HepG2 (cell line): ENCODE measurements at regions not wholly inside any gene's neighbourhood (a gene's known extent, or its start where the extent isn't known, plus 50 kb on each side); places are given as distances from the start of the nearest gene placed in this dataset.

ENCODE experiments used
- ATAC-seq: fragments of 200-7000 bp; cut with Tn5 transposase; 3 replicates; pipeline ENCODE4 v1.9.1; 2020; ENCODE audit warnings: mild to moderate bottlenecking, moderate library complexity
- BruUV-seq: library from RNA; stranded (reverse); fragments of 400-500 nt; replicated peaks from 2 replicates; lab custom pipeline; 2021; lab: Mats Ljungman, UMichigan
- CTCF ChIA-PET: fragments of 300-600 bp; formaldehyde crosslinking; extraction: SDS; loops from one replicate; lab custom pipeline; 2021; ENCODE audit warnings: low total read pairs, inconsistent platforms, low intra/inter-chr PET ratio; lab: Yijun Ruan, JAX
- POLR2A ChIA-PET: fragments of 350-600 bp; sonication (Branson Sonifier 250); formaldehyde crosslinking; loops from one replicate; lab custom pipeline; 2020; ENCODE audit warnings: antibody characterized with exemption, inconsistent platforms; lab: Yijun Ruan, JAX
- DNase-seq: peaks from one replicate; pipeline ENCODE4 v3.0.0-alpha.2; 2015; ENCODE audit warnings: low spot score
- FAIRE-seq: peaks from 3 replicates; lab custom pipeline; 2011; peaks lifted over from hg19 to GRCh38; lab: Jason Lieb, UNC
- H2AFZ ChIP-seq: one replicate; pipeline ENCODE4 v1.6.1; 2011; ENCODE audit warnings: low read length, inconsistent platforms
- H3K27ac ChIP-seq: fragments of 300-600 bp; 3 replicates; pipeline ENCODE4 v1.8.0; 2011; ENCODE audit warnings: mixed run types, mild to moderate bottlenecking, mixed read lengths, low read length, inconsistent platforms; ENCODE audit not compliant: insufficient read depth; ENCODE audit errors: extremely low read length
- H3K27me3 ChIP-seq, 2 experiments: fragments of 200-600 bp in 1 of 2; 2 replicates in 1 of 2; 3 replicates in 1 of 2; pipeline versions ENCODE4 v1.6.0 to v1.8.0; 2011; ENCODE audit warnings: low read length in 2 of 2, mild to moderate bottlenecking in 2 of 2, moderate library complexity in 2 of 2, inconsistent platforms in 1 of 2; ENCODE audit not compliant: insufficient read depth in 2 of 2, control insufficient read depth in 1 of 2
- H3K36me3 ChIP-seq, 2 experiments: fragments of 200-600 bp in 1 of 2; replicated peaks in 1 of 2; 2 replicates in 1 of 2; 3 replicates in 1 of 2; pipeline versions ENCODE4 v1.5.1 to v1.8.0; 2011; ENCODE audit warnings: low read length in 2 of 2, inconsistent platforms in 1 of 2; ENCODE audit not compliant: insufficient read depth in 2 of 2, control insufficient read depth in 1 of 2
- H3K4me1 ChIP-seq: 2 replicates; pipeline ENCODE4 v1.5.1; 2012; ENCODE audit warnings: low read length, inconsistent platforms; ENCODE audit not compliant: insufficient read depth
- H3K4me2 ChIP-seq: 2 replicates; pipeline ENCODE4 v1.6.0; 2011; ENCODE audit warnings: low read depth, low read length, inconsistent platforms
- H3K4me3 ChIP-seq, 3 experiments: fragments of 200-600 bp in 1 of 3; sonication (generic), shearing (Covaris generic) in 1 of 3; replicated peaks in 1 of 3; 2 replicates each; pipeline ENCODE4 v1.5.1; 2011 to 2016; ENCODE audit warnings: low read length in 3 of 3, inconsistent platforms in 2 of 3, low read depth in 2 of 3, mild to moderate bottlenecking in 2 of 3, control low read depth in 1 of 3, mixed read lengths in 1 of 3; ENCODE audit not compliant: insufficient read depth in 1 of 3
- H3K79me2 ChIP-seq: one replicate; pipeline ENCODE4 v1.6.1; 2011; ENCODE audit warnings: low read length, inconsistent platforms; ENCODE audit not compliant: insufficient read depth
- H3K9ac ChIP-seq: 2 replicates; pipeline ENCODE4 v1.6.0; 2011; ENCODE audit warnings: mild to moderate bottlenecking, low read depth, low read length, inconsistent platforms; ENCODE audit not compliant: insufficient read depth
- H3K9me3 ChIP-seq: 2 replicates; pipeline ENCODE4 v1.5.1; 2012; ENCODE audit warnings: mild to moderate bottlenecking, low read length
- H4K20me1 ChIP-seq: 2 replicates; pipeline ENCODE4 v1.6.0; 2011; ENCODE audit warnings: inconsistent platforms, mild to moderate bottlenecking, low read length, moderate library complexity; ENCODE audit not compliant: insufficient read depth
- NONO ChIP-seq, 2 experiments: fragments of 450-650 bp in 1 of 2; sonication (generic) in 1 of 2; formaldehyde crosslinking in 1 of 2; IDR thresholded peaks in 1 of 2; conservative IDR thresholded peaks in 1 of 2; 2 replicates each; pipeline versions ENCODE4 v1.6.1 to v1.8.0; 2017 to 2022; ENCODE audit warnings: mild to moderate bottlenecking in 1 of 2, missing genetic modification reagents in 1 of 2, moderate library complexity in 1 of 2
- RARG ChIP-seq: sonication (generic); formaldehyde crosslinking; IDR thresholded peaks from 2 replicates; pipeline ENCODE4 v1.4.0; 2020; ENCODE audit warnings: low read depth, mild to moderate bottlenecking, missing genetic modification reagents
- RFX1 ChIP-seq: fragments of 450-650 bp; IDR thresholded peaks from 2 replicates; pipeline ENCODE4 v1.6.1; 2017
- ZFP36L2 ChIP-seq: sonication (generic); formaldehyde crosslinking; IDR thresholded peaks from 2 replicates; pipeline ENCODE4 v1.4.0; 2020; ENCODE audit warnings: missing genetic modification reagents
- ZNF670 ChIP-seq: sonication (generic); formaldehyde crosslinking; IDR thresholded peaks from 2 replicates; pipeline ENCODE4 v1.8.0; 2022; ENCODE audit warnings: mild to moderate bottlenecking, missing genetic modification reagents, borderline replicate concordance
- ZNF747 ChIP-seq: sonication (generic); formaldehyde crosslinking; IDR thresholded peaks from 2 replicates; pipeline ENCODE4 v1.8.1; 2023; ENCODE audit warnings: missing genetic modification reagents, mild to moderate bottlenecking, borderline replicate concordance
- ZNF766 ChIP-seq: sonication (generic); formaldehyde crosslinking; IDR thresholded peaks from 2 replicates; pipeline ENCODE4 v1.5.0; 2020; ENCODE audit warnings: missing genetic modification reagents, borderline replicate concordance
- WGBS: methylation state at CpG from one replicate; pipeline ENCODE4 v1.1.6; 2017; ENCODE audit warnings: low lambda C conversion rate; 5-methylcytosine and 5-hydroxymethylcytosine counted together
- in situ Hi-C: cut with HindIII; loops from 2 replicates; pipeline ENCODE4 v1.10.0; 2017; ENCODE audit warnings: low pct_unique_long_range_greater_than_20kb; ENCODE audit not compliant: extremely low pct_ligation_motif_present
- intact Hi-C: fragments of 100-400 bp; cut with micrococcal nuclease; formaldehyde crosslinking; loops from one replicate; pipeline ENCODE4 v1.10.0; 2022; ENCODE audit not compliant: unreplicated experiment
- TF ChIP-seq, protein P1 (sequence below): sonication (generic); formaldehyde crosslinking; IDR thresholded peaks from 2 replicates; pipeline ENCODE4 v1.4.0; 2020; ENCODE audit warnings: mild to moderate bottlenecking, missing genetic modification reagents
- TF ChIP-seq, protein P2 (sequence below): sonication (generic); formaldehyde crosslinking; IDR thresholded peaks from 2 replicates; pipeline ENCODE4 v1.4.0; 2020; ENCODE audit warnings: mild to moderate bottlenecking, missing genetic modification reagents
- TF ChIP-seq, protein P3 (sequence below): sonication (generic); formaldehyde crosslinking; IDR thresholded peaks from 2 replicates; pipeline ENCODE4 v1.8.0; 2022; ENCODE audit warnings: missing genetic modification reagents, mild to moderate bottlenecking, moderate library complexity, borderline replicate concordance

DNA sequence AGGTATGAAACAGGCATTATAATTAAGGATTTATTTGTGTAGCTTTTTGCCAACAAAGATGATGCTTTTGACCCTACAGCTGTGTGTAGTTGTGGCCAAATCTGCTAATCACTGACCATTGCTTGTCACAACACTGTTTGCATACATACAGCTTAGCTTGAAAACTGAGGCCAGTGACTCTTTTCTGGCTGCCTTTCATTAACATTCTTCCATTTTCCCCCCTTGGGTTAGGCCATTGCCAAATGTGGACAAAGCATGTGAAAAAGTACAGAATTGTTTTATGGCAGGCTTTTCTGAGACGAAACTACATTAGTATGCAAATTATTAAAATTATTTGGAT, 263.3 kb downstream of the SLC16A7 start:
- CTCF ChIA-PET: no interaction called here
- POLR2A ChIA-PET: no interaction called here
- Histone ChIP-seq H3K27ac (no peak overlapping the region), H3K36me3 (no peaks in the 10 kb centered on the region), H3K79me2 (no peaks in the 10 kb centered on the region), H3K4me2 (no peak overlapping the region), H2AFZ (no peak overlapping the region), H3K9me3 (0 out of 2 replicates have a peak, but pooled peaks cover 10% of the 10 kb centered on the region), H3K4me1 (peaks cover 13% of the 10 kb centered on the region), H3K9ac (no peak overlapping the region), H3K4me3 (no peak overlapping the region), H3K27me3 (no peaks in the 10 kb centered on the region), H4K20me1 (no peaks in the 10 kb centered on the region)
- FAIRE-seq (no peak), ATAC-seq (no peak), DNase-seq (no peak)
- TF ChIP-seq NONO (IDR thresholded peaks at IDR 0.05) (no peak), NONO (CRISPR knock-in tag; conservative IDR thresholded peaks at IDR 0.05) (no peak), ZNF766 (no peak), ZNF670 (CRISPR knock-in tag) (no peak), RARG (CRISPR knock-in tag) (no peak), RFX1 (no peak), ZNF747 (CRISPR knock-in tag) (no peak), ZFP36L2 (CRISPR knock-in tag) (no peak)
- TF ChIP-seq, protein P1, sequence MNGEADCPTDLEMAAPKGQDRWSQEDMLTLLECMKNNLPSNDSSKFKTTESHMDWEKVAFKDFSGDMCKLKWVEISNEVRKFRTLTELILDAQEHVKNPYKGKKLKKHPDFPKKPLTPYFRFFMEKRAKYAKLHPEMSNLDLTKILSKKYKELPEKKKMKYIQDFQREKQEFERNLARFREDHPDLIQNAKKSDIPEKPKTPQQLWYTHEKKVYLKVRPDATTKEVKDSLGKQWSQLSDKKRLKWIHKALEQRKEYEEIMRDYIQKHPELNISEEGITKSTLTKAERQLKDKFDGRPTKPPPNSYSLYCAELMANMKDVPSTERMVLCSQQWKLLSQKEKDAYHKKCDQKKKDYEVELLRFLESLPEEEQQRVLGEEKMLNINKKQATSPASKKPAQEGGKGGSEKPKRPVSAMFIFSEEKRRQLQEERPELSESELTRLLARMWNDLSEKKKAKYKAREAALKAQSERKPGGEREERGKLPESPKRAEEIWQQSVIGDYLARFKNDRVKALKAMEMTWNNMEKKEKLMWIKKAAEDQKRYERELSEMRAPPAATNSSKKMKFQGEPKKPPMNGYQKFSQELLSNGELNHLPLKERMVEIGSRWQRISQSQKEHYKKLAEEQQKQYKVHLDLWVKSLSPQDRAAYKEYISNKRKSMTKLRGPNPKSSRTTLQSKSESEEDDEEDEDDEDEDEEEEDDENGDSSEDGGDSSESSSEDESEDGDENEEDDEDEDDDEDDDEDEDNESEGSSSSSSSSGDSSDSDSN (CRISPR knock-in tag): no peak
- TF ChIP-seq, protein P2, sequence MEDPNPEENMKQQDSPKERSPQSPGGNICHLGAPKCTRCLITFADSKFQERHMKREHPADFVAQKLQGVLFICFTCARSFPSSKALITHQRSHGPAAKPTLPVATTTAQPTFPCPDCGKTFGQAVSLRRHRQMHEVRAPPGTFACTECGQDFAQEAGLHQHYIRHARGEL: no peak
- TF ChIP-seq, protein P3, sequence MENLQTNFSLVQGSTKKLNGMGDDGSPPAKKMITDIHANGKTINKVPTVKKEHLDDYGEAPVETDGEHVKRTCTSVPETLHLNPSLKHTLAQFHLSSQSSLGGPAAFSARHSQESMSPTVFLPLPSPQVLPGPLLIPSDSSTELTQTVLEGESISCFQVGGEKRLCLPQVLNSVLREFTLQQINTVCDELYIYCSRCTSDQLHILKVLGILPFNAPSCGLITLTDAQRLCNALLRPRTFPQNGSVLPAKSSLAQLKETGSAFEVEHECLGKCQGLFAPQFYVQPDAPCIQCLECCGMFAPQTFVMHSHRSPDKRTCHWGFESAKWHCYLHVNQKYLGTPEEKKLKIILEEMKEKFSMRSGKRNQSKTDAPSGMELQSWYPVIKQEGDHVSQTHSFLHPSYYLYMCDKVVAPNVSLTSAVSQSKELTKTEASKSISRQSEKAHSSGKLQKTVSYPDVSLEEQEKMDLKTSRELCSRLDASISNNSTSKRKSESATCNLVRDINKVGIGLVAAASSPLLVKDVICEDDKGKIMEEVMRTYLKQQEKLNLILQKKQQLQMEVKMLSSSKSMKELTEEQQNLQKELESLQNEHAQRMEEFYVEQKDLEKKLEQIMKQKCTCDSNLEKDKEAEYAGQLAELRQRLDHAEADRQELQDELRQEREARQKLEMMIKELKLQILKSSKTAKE: no peak
- BruUV-seq: no TSS peak
- intact Hi-C loops: no loop called here
- WGBS: 19% methylated on average over 1 of the region's 1 CpG
- in situ Hi-C loops: no loop called here
